ENCODE measurements at regions not wholly inside any gene's neighbourhood (a gene's known extent, or its start where the extent isn't known, plus 50 kb on each side); places are given as distances from the start of the nearest gene placed in this dataset.
"Not testable (repeated sequence)": the region's sequence is repeated elsewhere in the genome, so short reads cannot be mapped to it uniquely, and the experiment has no call there.

GRCh38 chr3:71944482-71945065, 159.6 kb upstream of the PROK2 start:
- no peaks in the 10 kb centered on the region for H3K36me3 ChIP-seq (ENCODE audit: control insufficient read depth, low read depth, low read length)
- H3K27ac ChIP-seq (ENCODE audit: low read length), result no peak overlapping the region
- no peak overlapping the region for H3K4me3 ChIP-seq (ENCODE audit: low read length)
- peaks cover 3% of the 10 kb centered on the region for H3K4me1 ChIP-seq (ENCODE audit: control insufficient read depth, low read depth, low read length)
- H3K9ac ChIP-seq (ENCODE audit: low read length), result no peak overlapping the region
- H3K27me3 ChIP-seq (ENCODE audit: control insufficient read depth, insufficient read depth, low read length), result no peaks in the 10 kb centered on the region
- no peaks in the 10 kb centered on the region for H3K9me3 ChIP-seq (ENCODE audit: control insufficient read depth, low read depth, low read length)

DNA sequence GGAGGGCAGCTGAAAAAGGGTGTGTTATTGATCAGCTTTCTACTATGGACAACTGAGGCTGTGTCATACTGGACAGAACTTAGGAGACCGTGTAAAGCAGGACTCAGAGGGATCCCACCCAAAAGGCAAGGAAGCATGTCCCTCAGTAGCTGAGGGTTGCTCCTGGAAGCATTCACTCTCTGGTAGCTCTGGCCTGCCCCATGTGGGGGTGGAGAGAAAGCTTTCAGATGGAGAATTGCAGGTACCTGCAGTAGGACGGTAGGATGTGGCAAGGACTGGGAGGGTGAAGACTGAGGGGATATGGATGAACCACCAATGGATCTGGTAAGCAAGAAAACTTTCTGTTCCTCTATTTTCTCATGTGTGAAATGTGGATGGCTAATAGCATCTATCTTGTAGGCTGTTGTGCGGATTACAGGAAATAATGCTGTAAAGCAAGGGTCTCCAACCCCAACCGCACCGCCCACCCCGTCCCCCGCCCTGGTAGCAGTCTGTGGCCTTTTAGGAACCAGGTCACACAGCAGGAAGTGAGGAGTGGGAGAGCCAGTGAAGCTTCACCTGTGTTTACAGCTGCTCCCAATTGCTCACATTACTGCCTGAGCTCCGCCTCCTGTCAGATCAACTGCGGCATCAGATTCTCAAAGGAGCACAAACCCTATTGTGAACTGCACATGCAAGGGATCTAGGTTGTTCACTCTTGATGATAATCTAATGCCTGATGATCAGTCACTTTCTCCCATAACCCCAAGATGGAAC, 157.7 kb upstream of the PROK2 start:
- H3K9me3 ChIP-seq (ENCODE audit: control insufficient read depth, low read depth, low read length), result no peaks in the 10 kb centered on the region
- H3K4me1 ChIP-seq (ENCODE audit: control insufficient read depth, low read depth, low read length), result peaks cover 3% of the 10 kb centered on the region
- H3K27ac ChIP-seq (ENCODE audit: low read length), result no peak overlapping the region
- H3K4me3 ChIP-seq (ENCODE audit: low read length), result no peak overlapping the region
- H3K36me3 ChIP-seq (ENCODE audit: control insufficient read depth, low read depth, low read length), result no peaks in the 10 kb centered on the region
- no peaks in the 10 kb centered on the region for H3K27me3 ChIP-seq (ENCODE audit: control insufficient read depth, insufficient read depth, low read length)
- no peak overlapping the region for H3K9ac ChIP-seq (ENCODE audit: low read length)

DNA sequence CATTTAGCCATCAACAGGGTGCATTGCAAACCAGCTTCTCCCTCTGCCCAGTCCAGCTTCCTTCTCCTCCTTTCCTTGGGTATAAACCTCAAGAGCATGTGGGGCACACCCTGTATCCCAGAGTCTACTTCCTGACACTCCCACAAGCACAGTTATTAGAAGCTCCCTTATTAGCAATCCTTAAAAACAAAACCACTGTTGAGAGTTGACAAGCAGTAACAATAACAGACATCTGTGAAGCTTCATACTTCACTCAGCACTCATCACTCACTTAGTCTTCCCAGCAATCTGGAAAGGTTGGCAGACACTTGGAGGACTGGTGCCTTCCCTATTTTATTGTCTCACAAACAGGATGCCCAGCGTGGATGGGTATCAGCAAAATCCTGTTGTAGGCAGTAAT, 155.5 kb upstream of the PROK2 start:
- Histone ChIP-seq H3K9me3 (ENCODE audit: control insufficient read depth, low read depth, low read length) (no peaks in the 10 kb centered on the region), H3K36me3 (ENCODE audit: control insufficient read depth, low read depth, low read length) (no peaks in the 10 kb centered on the region), H3K27me3 (ENCODE audit: control insufficient read depth, insufficient read depth, low read length) (no peaks in the 10 kb centered on the region), H3K4me3 (ENCODE audit: low read length) (no peak overlapping the region), H3K4me1 (ENCODE audit: control insufficient read depth, low read depth, low read length) (peaks cover 3% of the 10 kb centered on the region), H3K27ac (ENCODE audit: low read length) (no peak overlapping the region), H3K9ac (ENCODE audit: low read length) (no peak overlapping the region)

DNA sequence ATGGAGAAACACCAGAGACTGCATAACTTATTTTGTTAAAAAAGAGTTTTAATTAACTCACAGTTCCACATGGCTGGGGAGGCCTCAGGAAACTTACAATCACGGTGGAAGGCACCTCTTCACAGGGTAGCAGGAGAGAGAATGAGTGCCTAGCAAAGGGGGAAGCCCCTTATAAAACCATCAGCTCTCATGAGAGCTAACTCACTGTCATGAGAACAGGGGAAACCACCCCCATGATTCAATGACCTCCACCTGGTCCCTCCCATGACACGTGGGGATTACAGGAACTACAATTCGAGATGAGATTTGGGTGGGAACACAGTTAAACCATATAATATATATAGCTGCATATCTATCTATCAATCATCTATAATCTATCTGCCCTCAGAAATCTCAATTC, 153.1 kb upstream of the PROK2 start:
- H3K27me3 ChIP-seq (ENCODE audit: control insufficient read depth, insufficient read depth, low read length); H3K27ac ChIP-seq (ENCODE audit: low read length); H3K4me3 ChIP-seq (ENCODE audit: low read length); H3K36me3 ChIP-seq (ENCODE audit: control insufficient read depth, low read depth, low read length); H3K9ac ChIP-seq (ENCODE audit: low read length); H3K9me3 ChIP-seq (ENCODE audit: control insufficient read depth, low read depth, low read length); H3K4me1 ChIP-seq (ENCODE audit: control insufficient read depth, low read depth, low read length): not testable (repeated sequence)

GRCh38 chr3:71936681-71937080, 151.7 kb upstream of the PROK2 start:
- Histone ChIP-seq H3K4me3 (ENCODE audit: low read length) (no peak overlapping the region), H3K9me3 (ENCODE audit: control insufficient read depth, low read depth, low read length) (no peaks in the 10 kb centered on the region), H3K27me3 (ENCODE audit: control insufficient read depth, insufficient read depth, low read length) (no peaks in the 10 kb centered on the region), H3K27ac (ENCODE audit: low read length) (no peak overlapping the region), H3K36me3 (ENCODE audit: control insufficient read depth, low read depth, low read length) (no peaks in the 10 kb centered on the region), H3K4me1 (ENCODE audit: control insufficient read depth, low read depth, low read length) (no peaks in the 10 kb centered on the region), H3K9ac (ENCODE audit: low read length) (no peak overlapping the region)

DNA sequence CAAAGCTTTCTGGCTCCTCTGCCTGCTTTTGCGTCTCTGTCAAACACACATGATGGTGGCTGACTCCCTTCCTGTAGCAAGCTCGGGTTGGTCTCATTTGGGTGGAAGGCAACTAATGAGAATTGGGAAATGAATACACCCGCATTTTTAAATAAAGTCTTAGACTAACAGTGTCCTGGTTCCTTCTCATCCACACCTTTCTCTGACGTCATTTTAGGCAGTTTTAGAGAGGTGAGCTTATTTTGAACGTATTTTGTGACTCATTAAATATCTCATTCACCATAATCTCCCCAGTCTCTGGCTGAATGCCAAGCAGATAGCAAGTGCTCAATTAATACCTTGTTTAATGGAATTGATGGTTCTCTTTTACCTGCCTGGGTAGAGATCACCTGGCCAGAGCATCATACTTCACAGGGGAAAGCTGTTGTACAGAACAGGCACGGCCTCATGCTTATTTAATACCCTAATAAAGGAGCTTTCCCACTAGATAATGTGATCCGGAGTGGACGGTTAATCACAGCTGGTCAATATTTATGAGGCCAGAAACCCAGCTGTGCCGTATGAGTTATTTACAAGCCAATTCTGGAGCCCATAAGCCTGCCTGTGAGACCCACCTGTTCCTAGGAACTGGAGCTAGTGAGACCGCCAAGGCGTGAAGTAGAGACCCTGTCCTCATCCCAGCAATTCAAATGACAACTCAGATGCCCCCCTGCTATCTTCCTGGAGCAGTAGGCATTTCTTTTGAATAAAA, 149.7 kb upstream of the PROK2 start:
- no peaks in the 10 kb centered on the region for H3K9me3 ChIP-seq (ENCODE audit: control insufficient read depth, low read depth, low read length)
- H3K36me3 ChIP-seq (ENCODE audit: control insufficient read depth, low read depth, low read length), result no peaks in the 10 kb centered on the region
- peaks cover 8% of the 10 kb centered on the region for H3K4me1 ChIP-seq (ENCODE audit: control insufficient read depth, low read depth, low read length)
- H3K4me3 ChIP-seq (ENCODE audit: low read length), result no peak overlapping the region
- no peak overlapping the region for H3K27ac ChIP-seq (ENCODE audit: low read length)
- no peaks in the 10 kb centered on the region for H3K27me3 ChIP-seq (ENCODE audit: control insufficient read depth, insufficient read depth, low read length)
- H3K9ac ChIP-seq (ENCODE audit: low read length), result no peak overlapping the region

DNA sequence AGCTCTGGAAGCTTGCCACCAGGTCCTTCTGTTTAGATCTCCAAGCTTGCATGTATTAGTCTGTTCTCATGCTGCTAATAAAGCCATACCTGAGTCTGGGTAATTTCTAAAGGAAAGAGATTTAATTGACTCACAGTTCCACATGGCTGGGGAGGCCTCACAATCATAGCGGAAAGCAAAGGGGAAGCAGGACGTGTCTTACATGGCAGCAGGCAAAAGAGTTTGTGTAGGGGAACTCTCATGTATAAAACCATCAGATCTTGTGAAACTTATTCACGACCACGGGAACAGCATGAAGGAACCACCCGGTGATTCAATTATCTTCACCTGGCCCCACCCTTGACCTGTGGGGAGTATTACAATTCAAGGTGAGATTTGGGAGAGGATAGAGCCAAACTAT, 147.0 kb upstream of the PROK2 start:
- Histone ChIP-seq H3K36me3 (ENCODE audit: control insufficient read depth, low read depth, low read length) (no peaks in the 10 kb centered on the region), H3K4me3 (ENCODE audit: low read length) (no peak overlapping the region), H3K4me1 (ENCODE audit: control insufficient read depth, low read depth, low read length) (peaks cover 8% of the 10 kb centered on the region), H3K27me3 (ENCODE audit: control insufficient read depth, insufficient read depth, low read length) (no peaks in the 10 kb centered on the region), H3K27ac (ENCODE audit: low read length) (no peak overlapping the region), H3K9me3 (ENCODE audit: control insufficient read depth, low read depth, low read length) (no peaks in the 10 kb centered on the region), H3K9ac (ENCODE audit: low read length) (no peak overlapping the region)

DNA sequence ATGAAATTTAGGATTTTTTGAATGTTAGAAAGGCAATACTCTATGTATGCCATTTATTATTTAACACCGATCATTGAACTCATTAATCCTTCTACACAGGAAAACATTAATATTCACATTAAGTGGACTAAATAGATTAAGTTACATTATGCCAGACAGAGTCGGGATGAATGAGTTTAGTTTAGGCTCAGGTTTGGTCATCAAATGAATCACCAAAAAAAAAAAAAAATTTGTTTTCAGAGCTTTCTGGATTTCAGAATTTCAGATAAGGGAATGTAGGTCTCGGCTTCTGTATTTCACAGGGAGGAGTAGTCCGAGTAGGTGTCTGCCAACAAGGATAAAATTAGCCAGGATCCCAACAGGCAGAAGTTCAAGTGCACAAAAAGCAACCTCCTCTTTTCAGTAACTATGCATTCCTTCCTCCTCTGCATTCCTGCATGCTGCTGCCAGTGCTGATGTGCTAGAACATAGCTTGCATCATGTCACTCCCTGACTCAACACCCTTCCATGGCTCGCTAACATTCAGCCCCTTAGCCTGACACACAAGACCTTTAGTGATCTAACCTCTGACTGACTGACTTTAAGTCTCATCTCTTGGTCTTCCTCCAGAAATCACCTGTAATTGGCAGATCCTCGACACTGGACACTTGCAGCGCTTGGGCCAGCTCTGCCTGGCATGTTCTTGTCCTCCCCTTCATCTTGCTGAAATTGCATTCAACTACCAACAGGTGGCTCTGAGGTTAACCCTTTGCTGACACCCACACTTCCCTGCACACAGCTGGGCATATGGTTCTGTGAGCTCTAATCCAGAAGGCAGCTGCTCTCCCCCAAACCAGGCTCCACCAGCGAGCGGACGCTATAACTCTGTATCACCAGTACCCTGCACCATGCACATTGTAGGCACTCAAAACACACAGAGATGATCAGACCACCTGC, 145.4 kb upstream of the PROK2 start:
- peaks cover 18% of the 10 kb centered on the region for H3K4me1 ChIP-seq (ENCODE audit: control insufficient read depth, low read depth, low read length)
- no peak overlapping the region for H3K27ac ChIP-seq (ENCODE audit: low read length)
- H3K4me3 ChIP-seq (ENCODE audit: low read length), result no peak overlapping the region
- no peak overlapping the region for H3K9ac ChIP-seq (ENCODE audit: low read length)
- H3K27me3 ChIP-seq (ENCODE audit: control insufficient read depth, insufficient read depth, low read length), result no peaks in the 10 kb centered on the region
- H3K36me3 ChIP-seq (ENCODE audit: control insufficient read depth, low read depth, low read length), result no peaks in the 10 kb centered on the region
- no peaks in the 10 kb centered on the region for H3K9me3 ChIP-seq (ENCODE audit: control insufficient read depth, low read depth, low read length)

DNA sequence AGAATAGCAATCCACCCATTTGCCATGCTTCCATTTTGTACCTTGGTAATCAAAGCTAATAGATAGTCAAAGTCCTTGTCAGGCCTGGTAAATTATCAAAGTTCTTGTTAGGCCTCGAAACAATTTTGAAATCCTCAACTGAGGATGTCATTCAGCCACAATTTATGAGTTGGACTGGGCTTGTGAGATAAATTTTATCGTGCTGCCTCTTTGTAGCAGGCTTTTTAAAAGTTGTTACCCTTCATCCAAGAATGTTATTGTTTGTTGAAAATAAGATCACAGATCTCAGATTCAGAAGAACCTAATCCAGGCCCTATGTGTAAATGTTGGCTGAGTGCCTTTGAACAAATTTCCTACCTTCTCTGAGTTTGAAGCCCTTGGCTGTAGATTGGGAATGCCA, 143.3 kb upstream of the PROK2 start:
- Histone ChIP-seq H3K9me3 (ENCODE audit: control insufficient read depth, low read depth, low read length) (no peaks in the 10 kb centered on the region), H3K27me3 (ENCODE audit: control insufficient read depth, insufficient read depth, low read length) (no peaks in the 10 kb centered on the region), H3K36me3 (ENCODE audit: control insufficient read depth, low read depth, low read length) (no peaks in the 10 kb centered on the region), H3K4me3 (ENCODE audit: low read length) (no peak overlapping the region), H3K9ac (ENCODE audit: low read length) (no peak overlapping the region), H3K27ac (ENCODE audit: low read length) (no peak overlapping the region), H3K4me1 (ENCODE audit: control insufficient read depth, low read depth, low read length) (peaks cover 18% of the 10 kb centered on the region)

GRCh38 chr3:71927505-71928066, 142.6 kb upstream of the PROK2 start:
- Histone ChIP-seq H3K4me3 (ENCODE audit: low read length) (no peak overlapping the region), H3K27ac (ENCODE audit: low read length) (no peak overlapping the region), H3K27me3 (ENCODE audit: control insufficient read depth, insufficient read depth, low read length) (no peaks in the 10 kb centered on the region), H3K36me3 (ENCODE audit: control insufficient read depth, low read depth, low read length) (no peaks in the 10 kb centered on the region), H3K9ac (ENCODE audit: low read length) (no peak overlapping the region), H3K4me1 (ENCODE audit: control insufficient read depth, low read depth, low read length) (peaks cover 18% of the 10 kb centered on the region), H3K9me3 (ENCODE audit: control insufficient read depth, low read depth, low read length) (no peaks in the 10 kb centered on the region)

DNA sequence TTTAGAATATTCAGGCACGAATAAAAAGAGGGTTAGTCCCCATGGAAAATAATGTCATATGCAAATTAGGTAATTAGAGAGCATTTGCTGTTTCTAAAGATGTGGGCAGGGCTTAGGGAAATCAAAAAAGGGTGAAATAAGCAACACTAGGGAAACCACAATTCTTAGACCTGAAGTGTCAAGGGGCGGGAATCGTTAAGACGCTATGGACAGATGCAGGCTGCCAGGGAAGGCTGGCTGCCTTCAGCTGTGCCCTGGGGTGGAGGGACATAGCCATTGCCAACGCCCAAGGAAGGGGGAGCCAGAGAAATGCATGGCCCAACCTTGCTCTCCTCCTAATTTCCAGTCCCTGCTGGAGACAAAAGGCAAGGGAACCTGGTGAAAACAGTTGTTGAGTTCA, 141.7 kb upstream of the PROK2 start:
- H3K36me3 ChIP-seq (ENCODE audit: control insufficient read depth, low read depth, low read length), result no peaks in the 10 kb centered on the region
- no peak overlapping the region for H3K27ac ChIP-seq (ENCODE audit: low read length)
- no peaks in the 10 kb centered on the region for H3K9me3 ChIP-seq (ENCODE audit: control insufficient read depth, low read depth, low read length)
- no peaks in the 10 kb centered on the region for H3K27me3 ChIP-seq (ENCODE audit: control insufficient read depth, insufficient read depth, low read length)
- no peak overlapping the region for H3K9ac ChIP-seq (ENCODE audit: low read length)
- H3K4me1 ChIP-seq (ENCODE audit: control insufficient read depth, low read depth, low read length), result peaks cover 18% of the 10 kb centered on the region
- H3K4me3 ChIP-seq (ENCODE audit: low read length), result no peak overlapping the region
